ENCODE measurements at regions not wholly inside any gene's neighbourhood (a gene's known extent, or its start where the extent isn't known, plus 50 kb on each side); places are given as distances from the start of the nearest gene placed in this dataset.

DNA sequence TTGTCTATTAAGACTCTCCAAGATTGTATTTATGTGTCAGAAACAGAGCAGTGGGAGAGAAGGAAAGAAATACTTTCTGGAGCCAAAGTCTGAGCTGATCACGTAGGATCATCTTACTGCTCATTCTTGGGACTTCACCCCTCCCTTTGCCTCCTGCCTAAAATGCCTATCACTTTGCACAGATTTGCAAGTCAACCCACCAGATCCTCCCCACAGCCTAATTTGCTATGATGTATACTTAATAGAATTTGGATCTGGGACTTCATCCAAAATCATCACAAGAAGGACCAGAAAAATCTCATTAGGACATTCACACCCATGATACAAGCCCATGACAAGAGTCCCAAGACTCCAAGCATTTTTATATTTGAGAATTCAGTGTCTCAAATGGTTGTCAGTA is 290.2 kb downstream of the FBXW7 start:
- Mint-ChIP-seq H3K27ac (no peak overlapping the region), H3K36me3 (ENCODE audit: low read depth) (no peaks in the 10 kb centered on the region), H3K4me3 (no peak overlapping the region), H3K9me3 (no peaks in the 10 kb centered on the region), H3K4me1 (ENCODE audit: low read depth) (peaks cover 30% of the 10 kb centered on the region), H3K27me3 (no peaks in the 10 kb centered on the region)
- DNase-seq: no peak

DNA sequence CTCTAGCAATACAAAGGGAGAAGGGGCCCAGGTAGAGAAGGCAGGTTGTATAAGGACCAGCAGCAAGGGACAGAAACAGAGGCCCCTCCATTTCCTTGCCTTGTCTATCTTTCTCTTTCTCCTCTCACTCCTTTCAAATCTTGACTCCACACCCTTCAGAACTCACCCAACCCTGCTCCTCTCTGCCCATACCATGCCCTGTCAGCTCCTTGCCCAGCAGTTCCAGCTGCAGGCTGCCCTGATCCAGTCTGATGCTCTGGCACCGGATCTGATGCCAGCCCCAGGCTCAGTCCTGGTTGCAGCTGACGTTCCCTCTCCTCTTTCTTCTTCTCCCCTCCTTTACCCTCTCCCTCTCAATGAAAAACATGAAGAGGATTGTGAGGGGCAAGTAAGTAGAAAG is 291.2 kb downstream of the FBXW7 start:
- Mint-ChIP-seq H3K4me3 (no peak overlapping the region), H3K27me3 (no peaks in the 10 kb centered on the region), H3K9me3 (no peaks in the 10 kb centered on the region), H3K4me1 (ENCODE audit: low read depth) (peaks cover 30% of the 10 kb centered on the region), H3K27ac (no peak overlapping the region), H3K36me3 (ENCODE audit: low read depth) (no peaks in the 10 kb centered on the region)
- no peak for DNase-seq

DNA sequence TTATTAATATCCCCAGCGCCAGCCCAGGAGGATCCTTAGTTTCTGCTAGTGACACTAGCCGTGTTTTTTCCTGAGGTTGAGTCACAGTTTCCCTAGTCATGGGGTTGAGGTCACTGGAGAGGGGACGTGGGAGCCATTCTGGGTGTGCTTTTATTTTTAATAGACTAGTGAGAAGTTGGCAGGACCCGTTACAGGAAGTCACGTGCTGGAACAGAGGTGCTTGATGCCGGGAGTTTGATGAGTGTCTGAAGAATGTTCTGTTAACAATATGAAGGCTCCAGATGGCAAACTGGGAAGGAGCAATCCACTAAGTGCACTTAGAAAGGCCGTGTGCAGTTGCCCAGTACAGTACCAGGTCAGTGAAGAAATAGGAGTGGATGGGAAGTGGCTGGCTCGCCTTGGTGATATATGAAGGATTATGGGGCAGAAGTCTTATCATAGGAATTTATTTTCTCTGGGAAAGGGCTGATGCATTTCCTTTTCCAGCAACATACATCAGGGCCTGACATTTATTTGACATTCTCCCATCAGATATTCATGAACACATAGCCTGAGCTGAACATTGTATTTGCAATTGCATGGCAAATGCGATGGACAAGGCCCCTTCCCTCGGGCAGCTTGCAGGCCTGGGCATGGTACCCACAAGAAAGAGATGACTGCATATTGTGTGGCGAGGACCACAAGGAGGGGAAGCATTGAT is 291.8 kb downstream of the FBXW7 start:
- Mint-ChIP-seq H3K36me3 (ENCODE audit: low read depth) (no peaks in the 10 kb centered on the region), H3K4me3 (no peak overlapping the region), H3K27me3 (no peaks in the 10 kb centered on the region), H3K4me1 (ENCODE audit: low read depth) (peaks cover 30% of the 10 kb centered on the region), H3K27ac (no peak overlapping the region), H3K9me3 (no peaks in the 10 kb centered on the region)
- DNase-seq: no peak

DNA sequence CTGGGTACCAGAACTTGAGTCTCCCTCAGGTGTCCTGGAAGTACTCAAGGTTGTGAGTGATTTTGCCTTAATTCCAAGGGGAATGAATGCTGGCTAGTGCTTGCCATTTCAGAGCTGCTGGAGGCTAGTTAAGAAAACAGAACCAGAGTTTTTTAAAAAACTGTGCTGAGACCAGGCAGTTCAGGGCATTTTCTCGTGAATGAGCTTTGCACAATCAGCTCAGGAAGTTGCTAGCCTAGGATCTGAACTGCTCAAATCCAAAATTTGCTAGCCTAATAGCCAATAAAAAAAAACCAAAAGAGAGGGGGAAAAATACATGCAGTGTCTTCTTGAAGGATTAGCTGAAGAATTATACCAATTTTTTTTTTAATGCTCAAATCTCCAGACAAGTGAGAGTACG is 292.7 kb downstream of the FBXW7 start:
- no peak for DNase-seq
- Mint-ChIP-seq H3K27ac (no peak overlapping the region), H3K4me3 (no peak overlapping the region)

DNA sequence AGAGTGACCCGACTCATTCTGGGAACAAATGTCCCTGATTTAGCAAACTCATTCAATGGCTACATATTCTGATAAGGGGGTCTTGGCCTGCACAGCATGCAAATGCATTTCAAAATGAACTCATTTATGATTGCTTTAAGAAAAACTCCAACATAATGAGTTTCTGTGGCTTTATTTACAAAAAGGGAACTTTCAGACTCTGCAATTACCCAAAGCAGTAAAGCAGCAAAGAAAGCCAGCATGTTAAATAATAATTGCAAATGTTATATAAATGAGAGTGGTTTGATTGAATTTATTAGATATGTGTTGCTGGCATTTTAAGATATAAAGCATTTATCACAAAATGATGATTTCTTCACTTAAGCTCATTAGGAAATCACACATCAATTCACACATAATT is 295.7 kb downstream of the FBXW7 start:
- H3K9me3 Mint-ChIP-seq: peaks cover 2% of the 10 kb centered on the region
- H3K27ac Mint-ChIP-seq: no peak overlapping the region

More for the DNA sequence above, 292.7 kb downstream of the FBXW7 start:
- H3K36me3 Mint-ChIP-seq (ENCODE audit: low read depth): no peaks in the 10 kb centered on the region
- peaks cover 30% of the 10 kb centered on the region for H3K4me1 Mint-ChIP-seq (ENCODE audit: low read depth)
- no peaks in the 10 kb centered on the region for H3K9me3 Mint-ChIP-seq
- H3K27me3 Mint-ChIP-seq: no peaks in the 10 kb centered on the region

DNA sequence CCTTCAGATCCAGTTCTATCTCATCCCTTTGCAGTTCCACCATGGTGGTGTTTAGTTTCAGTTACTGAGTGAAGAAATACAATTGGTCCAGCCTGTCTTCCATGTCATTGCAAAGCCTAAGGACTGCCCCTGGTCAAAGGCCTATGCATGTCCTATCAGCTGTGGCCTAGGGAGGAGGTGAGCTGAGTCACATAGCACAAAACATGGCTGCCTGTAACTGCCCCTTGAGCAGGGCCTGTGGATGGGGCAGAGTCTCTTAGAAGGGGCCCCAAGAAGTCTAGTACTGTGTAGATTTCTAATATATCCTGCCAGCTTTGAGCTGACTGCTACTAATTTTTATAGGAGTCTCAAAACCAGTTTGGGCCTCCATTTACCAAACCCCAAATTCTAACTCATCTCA is 296.7 kb downstream of the FBXW7 start:
- Mint-ChIP-seq H3K27me3 (no peaks in the 10 kb centered on the region), H3K9me3 (peaks cover 2% of the 10 kb centered on the region), H3K4me1 (ENCODE audit: low read depth) (peaks cover 10% of the 10 kb centered on the region), H3K36me3 (ENCODE audit: low read depth) (no peaks in the 10 kb centered on the region), H3K4me3 (no peak overlapping the region), H3K27ac (no peak overlapping the region)
- no peak for DNase-seq

More for the DNA sequence above, 295.7 kb downstream of the FBXW7 start:
- Mint-ChIP-seq H3K27me3 (no peaks in the 10 kb centered on the region), H3K36me3 (ENCODE audit: low read depth) (no peaks in the 10 kb centered on the region), H3K4me3 (no peak overlapping the region), H3K4me1 (ENCODE audit: low read depth) (peaks cover 16% of the 10 kb centered on the region)
- no peak for DNase-seq

DNA sequence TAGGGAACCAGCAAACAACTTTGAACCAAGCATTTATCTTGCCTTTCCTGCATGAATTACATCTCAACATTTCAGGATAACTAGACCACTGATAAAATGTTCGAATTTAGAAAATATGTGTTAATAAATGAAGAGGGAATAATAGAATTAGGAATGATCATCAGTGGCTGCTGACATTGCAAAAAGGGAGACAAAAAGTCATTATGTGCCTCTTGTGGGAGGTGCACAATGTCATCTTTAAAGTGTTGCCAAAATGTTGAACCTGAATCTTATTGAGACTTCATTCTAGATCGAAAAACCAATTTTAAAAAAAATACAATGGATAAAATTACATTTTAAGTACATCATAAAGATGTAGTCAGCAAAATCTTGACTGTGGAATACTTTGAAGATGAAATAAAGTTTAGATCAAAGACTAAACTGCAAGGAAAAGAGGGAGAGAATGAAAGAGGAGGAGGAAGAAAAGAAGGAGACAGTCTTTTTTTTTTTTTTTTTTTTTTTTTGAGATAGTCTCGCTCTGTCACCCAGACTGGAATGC is 299.3 kb downstream of the FBXW7 start:
- Mint-ChIP-seq H3K36me3 (ENCODE audit: low read depth) (no peaks in the 10 kb centered on the region), H3K27ac (no peak overlapping the region), H3K4me1 (ENCODE audit: low read depth) (no peaks in the 10 kb centered on the region)

DNA sequence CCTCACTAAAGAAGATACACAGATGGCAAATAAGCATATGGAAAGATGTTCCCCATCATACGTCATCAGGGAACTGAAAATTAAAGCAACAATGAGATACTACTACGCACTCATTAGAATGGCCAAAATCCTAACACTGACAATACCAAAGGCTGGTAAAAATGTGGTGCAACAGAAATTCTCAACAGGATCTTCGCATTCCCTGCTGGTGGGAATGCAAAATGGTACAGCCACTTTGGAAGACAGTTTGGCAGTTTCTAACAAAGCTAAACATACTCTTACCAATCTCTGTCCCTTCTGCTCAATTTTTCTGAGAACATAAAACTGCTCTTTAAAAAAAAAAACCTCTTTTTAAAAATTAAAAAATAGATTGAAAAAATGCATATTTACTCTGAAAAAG is 300.2 kb downstream of the FBXW7 start:
- Mint-ChIP-seq H3K4me3 (no peak overlapping the region), H3K27me3 (no peaks in the 10 kb centered on the region), H3K36me3 (ENCODE audit: low read depth) (no peaks in the 10 kb centered on the region), H3K27ac (no peak overlapping the region), H3K4me1 (ENCODE audit: low read depth) (no peaks in the 10 kb centered on the region), H3K9me3 (peaks cover 2% of the 10 kb centered on the region)
- DNase-seq: no peak

More for the DNA sequence above, 299.3 kb downstream of the FBXW7 start:
- Mint-ChIP-seq H3K9me3 (peaks cover 2% of the 10 kb centered on the region), H3K27me3 (no peaks in the 10 kb centered on the region), H3K4me3 (no peak overlapping the region)
- no peak for DNase-seq

DNA sequence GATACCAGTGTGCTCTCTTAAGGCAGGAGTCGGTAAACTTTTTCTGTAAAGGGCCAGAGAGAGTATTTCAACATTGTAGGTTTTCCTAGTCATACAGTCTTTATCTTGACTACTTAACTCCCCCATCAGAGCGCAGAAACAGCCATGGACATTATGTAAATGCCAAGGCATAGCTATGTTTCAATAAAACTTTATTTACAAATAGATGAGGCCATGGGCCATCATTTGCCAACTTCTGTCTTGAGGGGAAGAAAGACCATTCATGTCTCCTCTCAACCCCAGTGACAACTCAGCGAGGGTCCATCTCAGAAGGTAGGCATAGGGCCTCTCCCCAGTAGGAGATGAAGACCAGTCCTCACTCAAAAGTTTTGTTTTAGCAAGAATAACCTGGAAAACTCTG is 301.3 kb downstream of the FBXW7 start:
- Mint-ChIP-seq H3K4me1 (ENCODE audit: low read depth) (no peaks in the 10 kb centered on the region), H3K27me3 (no peaks in the 10 kb centered on the region), H3K27ac (no peak overlapping the region), H3K4me3 (no peak overlapping the region), H3K36me3 (ENCODE audit: low read depth) (no peaks in the 10 kb centered on the region), H3K9me3 (peaks cover 2% of the 10 kb centered on the region)
- DNase-seq: no peak

DNA sequence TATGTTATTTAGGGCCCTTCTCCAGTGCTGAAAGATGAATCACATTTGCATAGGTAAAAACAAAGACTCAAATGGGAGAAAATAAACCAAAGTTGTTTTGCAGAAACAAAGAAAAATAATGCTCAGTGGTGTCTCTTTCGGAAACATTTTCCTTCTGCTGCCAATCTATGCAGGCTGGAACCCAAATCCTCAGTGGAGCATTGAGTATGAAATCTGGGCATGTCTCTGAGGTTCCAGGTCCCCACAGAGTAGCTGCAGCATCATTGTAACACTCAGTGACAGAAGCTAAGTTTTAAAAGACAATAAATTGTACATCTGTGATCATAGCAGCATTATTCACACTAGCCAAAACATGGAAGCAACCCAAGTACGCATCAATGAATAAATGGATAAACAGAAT is 303.6 kb downstream of the FBXW7 start:
- no peak for DNase-seq
- no peak overlapping the region for H3K27ac Mint-ChIP-seq
- H3K4me1 Mint-ChIP-seq (ENCODE audit: low read depth): no peaks in the 10 kb centered on the region
- peaks cover 2% of the 10 kb centered on the region for H3K9me3 Mint-ChIP-seq
- H3K4me3 Mint-ChIP-seq: no peak overlapping the region
- no peaks in the 10 kb centered on the region for H3K36me3 Mint-ChIP-seq (ENCODE audit: low read depth)
- H3K27me3 Mint-ChIP-seq: no peaks in the 10 kb centered on the region

DNA sequence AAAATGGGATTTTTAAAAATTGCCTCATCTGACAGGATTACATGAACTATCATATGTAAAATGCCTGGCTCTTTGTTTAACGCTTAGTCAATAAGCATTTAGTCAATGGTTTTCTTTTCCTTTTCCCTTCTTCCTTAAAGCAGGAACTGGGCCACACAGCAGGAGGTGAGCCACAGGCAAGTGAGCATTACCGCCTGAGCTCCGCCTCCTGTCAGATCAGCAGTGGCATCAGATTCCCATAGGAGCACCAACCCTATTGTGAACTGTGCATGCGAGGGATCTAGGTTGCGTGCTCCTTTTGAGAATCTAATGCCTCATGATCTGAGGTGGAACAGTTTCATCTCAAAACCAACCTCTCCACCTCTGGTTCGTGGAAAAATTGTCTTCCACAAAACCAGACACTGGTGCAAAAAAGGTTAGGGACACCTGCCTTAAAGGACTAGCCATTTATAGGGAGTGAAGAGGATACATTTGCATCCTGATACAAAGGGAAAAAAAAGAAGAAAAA is 306.1 kb downstream of the FBXW7 start:
- H3K27ac Mint-ChIP-seq: no peak overlapping the region
- H3K4me1 Mint-ChIP-seq (ENCODE audit: low read depth): no peaks in the 10 kb centered on the region
- no peak overlapping the region for H3K4me3 Mint-ChIP-seq
- no peak for DNase-seq
- H3K9me3 Mint-ChIP-seq: no peaks in the 10 kb centered on the region
- H3K27me3 Mint-ChIP-seq: no peaks in the 10 kb centered on the region
- no peaks in the 10 kb centered on the region for H3K36me3 Mint-ChIP-seq (ENCODE audit: low read depth)

DNA sequence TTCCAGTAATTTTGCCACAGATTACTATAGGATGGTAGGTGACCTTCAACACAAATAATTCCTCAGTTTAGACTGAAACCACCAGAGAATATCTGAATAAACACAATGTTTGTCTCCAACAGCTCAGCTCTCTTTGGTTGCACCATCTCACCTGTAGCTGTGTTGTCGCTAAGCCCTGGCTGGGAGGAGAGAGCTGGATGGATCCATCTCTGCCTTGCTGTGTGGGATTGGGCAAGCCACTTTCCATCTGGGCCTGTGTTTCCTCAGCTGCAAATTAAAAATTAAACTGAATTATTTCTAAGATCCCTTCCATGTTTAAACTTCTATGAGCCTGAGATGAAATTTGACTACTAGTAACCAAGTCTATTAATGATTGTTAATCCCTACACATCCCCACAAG is 310.2 kb downstream of the FBXW7 start:
- no peak for DNase-seq
- Mint-ChIP-seq H3K9me3 (peaks cover 2% of the 10 kb centered on the region), H3K27me3 (no peaks in the 10 kb centered on the region), H3K4me3 (no peak overlapping the region), H3K4me1 (ENCODE audit: low read depth) (peaks cover 14% of the 10 kb centered on the region), H3K36me3 (ENCODE audit: low read depth) (no peaks in the 10 kb centered on the region), H3K27ac (no peak overlapping the region)

DNA sequence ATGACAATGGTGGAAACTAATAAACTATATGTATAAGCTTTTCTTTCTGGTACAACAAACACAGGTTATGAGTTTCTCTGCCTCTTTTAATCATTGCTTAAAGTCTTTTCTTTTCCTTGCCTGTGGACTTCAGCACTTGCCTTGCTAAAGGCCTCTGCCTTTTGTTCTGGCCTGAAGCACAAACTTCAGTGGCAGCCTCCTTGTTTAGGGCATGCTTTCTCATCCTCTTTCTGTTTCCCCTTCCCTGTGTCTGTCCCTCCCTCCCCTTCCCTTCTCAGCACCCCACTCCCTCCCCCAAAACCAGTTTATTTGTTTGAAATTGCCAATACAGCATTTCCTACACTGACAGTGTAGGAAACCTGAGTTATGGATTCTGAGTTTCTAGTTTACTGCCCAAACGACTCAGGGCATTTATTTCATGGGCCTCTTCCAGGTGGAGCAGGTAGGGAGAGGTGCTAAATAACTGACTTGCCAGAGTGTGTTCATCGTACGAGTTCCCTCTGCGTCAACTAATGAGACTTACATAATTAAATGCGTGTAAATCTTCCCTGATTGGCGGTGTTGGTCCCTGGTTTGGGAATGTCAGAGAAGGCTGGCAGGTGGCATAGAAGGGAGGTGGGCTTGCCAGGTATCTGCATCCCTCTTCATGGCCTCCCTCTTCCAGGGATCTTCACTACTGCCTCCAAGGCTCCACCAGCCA is 311.0 kb downstream of the FBXW7 start:
- H3K4me1 Mint-ChIP-seq (ENCODE audit: low read depth): peaks cover 22% of the 10 kb centered on the region
- DNase-seq: no peak
- H3K27me3 Mint-ChIP-seq: no peaks in the 10 kb centered on the region
- H3K9me3 Mint-ChIP-seq: peaks cover 2% of the 10 kb centered on the region
- no peak overlapping the region for H3K27ac Mint-ChIP-seq
- no peaks in the 10 kb centered on the region for H3K36me3 Mint-ChIP-seq (ENCODE audit: low read depth)
- no peak overlapping the region for H3K4me3 Mint-ChIP-seq

DNA sequence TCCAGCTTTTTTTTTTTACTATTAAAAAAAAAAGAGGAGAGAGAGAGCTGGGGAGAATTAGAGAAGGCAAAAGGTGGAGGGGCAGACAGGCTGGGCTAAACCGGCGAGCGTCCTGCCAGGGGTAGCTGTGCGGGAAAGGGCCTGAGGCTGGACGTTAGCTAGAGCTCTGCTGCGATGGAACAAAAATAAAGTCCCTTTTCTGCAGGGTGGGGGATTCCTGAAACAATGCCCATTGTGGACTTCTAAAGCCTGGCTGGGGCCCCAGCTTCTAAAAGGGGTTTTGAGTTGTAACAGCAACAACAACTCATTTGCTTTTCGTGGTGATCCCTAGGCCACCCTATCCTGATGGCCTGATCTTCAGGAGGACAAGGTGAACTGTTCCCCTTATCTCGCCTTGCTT is 311.7 kb downstream of the FBXW7 start:
- Mint-ChIP-seq H3K4me1 (ENCODE audit: low read depth) (peaks cover 23% of the 10 kb centered on the region), H3K27ac (no peak overlapping the region), H3K9me3 (peaks cover 2% of the 10 kb centered on the region)

DNA sequence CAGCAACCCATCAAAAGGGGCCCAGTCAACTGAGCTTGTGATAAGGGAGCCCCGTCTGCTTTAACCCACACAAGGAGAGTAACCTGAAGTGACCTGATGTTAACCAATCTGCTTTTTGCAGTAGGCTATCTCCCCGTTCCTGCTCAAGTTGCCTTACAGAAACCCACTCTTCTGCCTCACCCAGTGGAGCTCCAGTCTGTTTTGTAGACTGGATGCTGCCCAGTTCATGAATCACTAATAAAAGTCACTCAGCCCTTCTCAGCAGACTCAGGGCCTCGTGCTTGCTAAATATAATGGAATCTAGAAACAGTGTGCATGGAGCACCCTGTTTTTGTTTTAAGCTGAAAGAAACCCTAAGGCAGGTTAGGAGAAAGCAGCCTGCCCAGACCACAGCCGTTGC is 312.3 kb downstream of the FBXW7 start:
- no peaks in the 10 kb centered on the region for H3K36me3 Mint-ChIP-seq (ENCODE audit: low read depth)
- DNase-seq: no peak
- peaks cover 2% of the 10 kb centered on the region for H3K9me3 Mint-ChIP-seq
- peaks cover 26% of the 10 kb centered on the region for H3K4me1 Mint-ChIP-seq (ENCODE audit: low read depth)
- H3K27ac Mint-ChIP-seq: no peak overlapping the region
- no peaks in the 10 kb centered on the region for H3K27me3 Mint-ChIP-seq
- H3K4me3 Mint-ChIP-seq: no peak overlapping the region

More for the DNA sequence above, 311.7 kb downstream of the FBXW7 start:
- DNase-seq: no peak
- no peaks in the 10 kb centered on the region for H3K27me3 Mint-ChIP-seq
- no peaks in the 10 kb centered on the region for H3K36me3 Mint-ChIP-seq (ENCODE audit: low read depth)
- no peak overlapping the region for H3K4me3 Mint-ChIP-seq
